ENCODE measurements at regions not wholly inside any gene's neighbourhood (a gene's known extent, or its start where the extent isn't known, plus 50 kb on each side); places are given as distances from the start of the nearest gene placed in this dataset.
A peak's percentile ranks its signal among the peaks of the same experiment; 100 is the strongest.

DNA sequence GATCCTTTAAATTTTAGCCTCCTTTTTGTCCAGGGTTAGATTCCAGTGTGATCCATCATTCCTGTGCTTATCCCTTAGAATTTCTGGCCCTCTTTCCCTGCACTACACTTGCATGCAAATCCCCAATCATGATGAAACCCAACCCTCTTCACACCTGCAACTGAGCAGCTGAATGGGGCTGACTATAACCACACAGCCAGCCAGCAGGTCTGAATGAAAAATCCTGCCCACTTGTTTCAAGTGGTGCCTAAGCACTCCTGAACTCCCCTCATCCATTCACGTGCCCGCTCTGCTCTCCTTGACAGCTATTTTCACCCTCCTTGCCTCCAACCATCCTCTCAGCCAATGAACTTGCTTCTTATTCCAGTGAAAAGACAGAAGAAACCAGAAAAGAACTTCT lies 80.5 kb upstream of the AFF3 start:
- DNase-seq (no peak), ATAC-seq (no peak)

DNA sequence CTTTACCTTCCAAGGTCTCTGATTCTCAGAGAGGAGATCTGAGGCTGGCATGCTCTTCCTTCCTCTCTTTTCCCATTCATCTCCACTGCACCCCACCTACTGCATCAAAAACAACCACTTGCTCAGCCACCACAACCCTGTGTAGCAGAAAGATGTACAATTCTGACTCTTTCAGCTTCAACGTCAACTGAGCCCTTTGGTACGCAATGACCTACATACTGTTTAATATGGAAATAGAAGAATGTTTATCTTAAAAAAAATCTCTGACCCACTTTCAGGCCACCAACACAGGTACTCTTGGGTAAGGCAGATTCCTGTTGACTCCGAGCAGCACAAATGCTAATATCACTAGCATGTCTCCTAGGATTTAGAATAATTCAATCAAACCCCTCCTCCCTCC lies 76.2 kb upstream of the AFF3 start:
- ATAC-seq (no peak), DNase-seq (no peak)

DNA sequence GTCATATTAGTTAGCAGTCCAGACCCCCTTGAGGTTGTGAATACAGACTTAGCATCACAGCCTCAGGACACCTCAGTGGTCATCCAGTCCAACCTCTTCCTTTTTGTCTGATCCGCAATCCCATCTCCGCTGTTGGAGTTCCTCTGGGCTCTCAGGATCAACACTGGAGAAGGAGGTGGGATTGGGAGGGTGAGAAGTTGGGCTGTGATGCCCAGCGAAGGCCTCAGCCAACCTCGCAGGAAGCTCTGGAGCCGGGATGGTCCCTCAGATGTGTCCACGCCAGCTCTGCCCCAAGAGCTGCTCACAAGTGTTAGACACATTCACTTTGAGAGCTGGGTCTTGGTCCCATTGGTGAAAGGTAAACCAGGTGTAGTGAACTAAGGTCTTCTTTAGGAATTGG lies 74.9 kb upstream of the AFF3 start:
- no peak for DNase-seq
- ATAC-seq, result no peak

DNA sequence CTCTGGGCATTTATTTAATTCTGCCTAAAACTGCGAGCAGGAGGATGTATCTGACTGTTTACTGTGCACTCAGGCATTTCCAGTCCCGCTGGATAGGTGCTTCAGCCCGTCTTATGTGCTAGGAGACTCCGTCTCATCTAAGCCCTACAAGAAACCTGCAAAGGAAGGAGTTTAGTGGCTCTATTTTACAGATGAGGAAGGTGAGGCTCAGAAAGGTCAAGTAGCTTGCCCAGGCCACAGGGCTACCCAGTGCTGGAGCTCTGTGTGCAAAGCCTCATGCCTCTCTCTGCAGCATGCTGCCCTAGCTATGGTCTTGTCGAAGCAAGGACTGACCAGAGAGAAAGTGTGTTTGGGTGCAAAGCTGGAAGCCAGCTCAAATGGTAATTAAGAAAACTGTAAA lies 73.6 kb upstream of the AFF3 start:
- DNase-seq (no peak), ATAC-seq (no peak)

DNA sequence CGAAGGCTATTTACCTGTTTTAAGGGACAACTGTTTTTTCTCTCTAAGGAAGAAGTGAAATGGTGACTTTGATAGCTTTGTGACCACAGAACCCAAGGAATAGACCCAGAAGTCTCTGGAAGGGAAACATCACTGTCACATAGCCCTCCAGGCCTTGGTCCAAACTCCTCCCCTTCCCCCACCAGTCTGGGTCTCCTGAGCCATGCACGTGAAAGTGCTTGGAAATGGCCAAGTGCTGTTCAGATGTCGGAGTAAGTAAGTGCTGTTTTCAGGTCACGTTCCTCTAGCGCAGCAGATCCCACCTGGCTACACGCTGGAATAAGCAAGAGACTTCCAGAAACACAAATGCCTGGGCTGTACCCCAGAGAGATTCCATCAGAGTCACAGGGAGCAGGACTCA lies 73.0 kb upstream of the AFF3 start:
- no peak for ATAC-seq
- no peak for DNase-seq

DNA sequence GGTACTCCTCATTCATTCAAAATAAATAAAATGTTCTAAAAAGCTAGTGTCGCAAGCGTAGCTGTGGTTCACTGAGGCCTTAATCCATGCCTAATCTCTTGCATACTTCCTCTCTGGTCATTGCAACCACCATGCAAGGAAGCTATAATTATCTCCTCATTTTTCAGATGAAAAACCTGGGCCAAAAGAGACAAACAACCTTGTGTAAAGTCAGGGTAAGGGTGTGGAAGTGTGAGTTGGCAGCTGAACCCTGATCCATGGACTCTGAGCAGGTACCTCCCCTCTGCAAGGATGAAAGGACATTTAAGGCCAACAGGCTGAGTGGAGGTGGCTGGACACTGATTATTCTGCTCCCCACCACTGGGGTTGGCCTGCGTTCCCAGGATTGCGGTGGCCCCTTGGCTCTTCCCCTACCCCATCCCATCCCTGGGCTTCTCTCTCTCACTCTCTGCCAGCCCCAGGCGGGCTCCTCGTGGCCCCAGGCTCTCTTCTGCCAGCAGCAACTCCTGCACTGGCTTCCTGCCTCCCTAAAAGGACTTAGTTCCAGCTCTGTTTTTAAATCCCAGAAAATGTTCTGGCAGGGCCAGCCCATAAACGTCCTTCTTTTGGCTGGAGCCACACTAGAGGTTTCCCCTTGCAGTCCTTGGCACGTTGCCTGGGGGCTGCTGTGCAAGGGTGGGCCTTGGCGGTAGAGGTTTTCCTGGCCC lies 72.0 kb upstream of the AFF3 start:
- ATAC-seq, result no peak
- DNase-seq, result no peak

DNA sequence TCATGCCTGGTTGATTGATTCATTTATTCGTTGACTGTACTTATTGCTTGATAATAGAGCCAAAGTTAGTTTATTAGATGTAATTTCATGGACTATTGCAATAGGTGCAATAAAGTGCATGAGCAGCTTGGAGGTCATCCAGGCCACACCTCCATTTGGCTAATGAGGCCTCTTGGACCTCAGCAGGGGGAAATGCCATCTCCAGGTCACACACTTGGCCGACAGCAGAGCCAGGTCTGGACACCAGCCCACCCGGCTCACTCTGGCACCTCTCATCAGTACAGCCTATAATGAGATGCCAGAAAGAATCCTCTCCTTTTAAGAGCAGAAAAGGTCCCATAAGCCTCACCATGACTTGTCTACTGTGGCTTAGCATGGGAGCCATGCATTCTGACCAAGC lies 71.2 kb upstream of the AFF3 start:
- ATAC-seq (no peak), DNase-seq (no peak)

DNA sequence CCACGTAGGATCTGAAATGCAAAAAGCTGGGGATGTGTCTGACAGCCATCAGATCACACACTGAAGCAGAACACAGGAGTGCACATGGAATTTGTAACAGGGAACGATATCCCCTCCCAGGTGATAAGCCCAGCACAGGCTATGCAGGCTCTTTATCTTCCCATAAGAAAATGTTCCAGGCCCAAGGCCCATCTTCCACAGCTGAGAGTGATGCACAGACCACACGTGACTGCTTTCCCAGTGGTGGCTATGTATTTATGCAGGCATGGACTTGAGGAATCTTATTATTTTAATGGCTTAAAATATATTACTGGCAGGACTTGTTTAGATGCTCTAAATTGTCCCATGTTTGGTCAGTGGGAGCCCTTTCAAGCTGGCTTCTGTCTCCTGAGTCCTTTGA lies 70.5 kb upstream of the AFF3 start:
- DNase-seq (no peak), ATAC-seq (no peak)

DNA sequence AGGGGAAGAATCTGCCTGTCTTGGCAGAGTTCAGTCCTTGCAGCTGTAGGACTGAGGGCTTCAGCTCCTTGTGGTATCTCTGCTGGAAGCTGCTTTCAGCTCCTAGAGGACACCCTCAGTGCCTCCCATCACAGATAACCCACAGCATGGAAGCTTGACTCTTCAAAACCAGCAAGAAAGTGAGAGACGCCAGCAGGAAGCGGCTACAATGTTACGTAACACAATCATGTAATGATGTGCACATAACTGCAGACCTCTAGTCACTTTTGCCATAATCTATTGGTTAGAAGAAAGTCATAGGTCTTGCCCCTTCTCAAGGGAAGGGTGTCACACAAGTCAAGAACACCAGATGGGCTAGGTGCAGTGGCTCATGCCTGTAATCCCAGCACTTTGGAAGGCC lies 69.1 kb upstream of the AFF3 start:
- DNase-seq (no peak), ATAC-seq (no peak)

DNA sequence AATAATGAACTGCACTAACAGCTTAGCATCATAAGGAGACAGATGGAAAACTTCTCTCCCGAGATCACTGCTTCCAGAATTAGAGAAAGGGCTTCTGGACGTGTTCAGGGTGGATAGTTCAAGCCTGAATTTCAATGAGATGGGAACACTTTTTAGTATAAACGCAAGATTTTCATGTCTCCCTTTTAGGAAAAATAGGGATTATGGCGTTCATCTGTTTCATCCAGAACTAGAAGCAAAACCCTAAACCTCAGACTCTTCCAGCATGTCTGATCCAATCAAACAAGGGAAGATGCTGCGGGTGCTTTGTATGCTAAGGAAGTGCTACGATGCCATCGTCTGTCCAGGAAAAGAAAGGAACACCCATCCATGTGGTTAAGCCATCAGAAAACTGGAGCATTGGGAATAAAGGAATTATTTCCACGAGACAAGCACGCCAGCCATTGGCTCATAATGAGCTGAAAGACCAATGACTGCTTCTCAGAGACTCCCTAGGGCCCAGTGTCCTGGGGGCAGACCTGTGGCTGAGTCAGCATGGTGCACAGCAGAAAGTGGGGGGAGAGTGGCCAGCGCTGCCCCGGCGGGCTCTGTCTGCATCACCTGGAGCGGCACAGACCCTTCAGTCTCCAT lies 65.9 kb upstream of the AFF3 start:
- no peak for DNase-seq
- ATAC-seq, result no peak

DNA sequence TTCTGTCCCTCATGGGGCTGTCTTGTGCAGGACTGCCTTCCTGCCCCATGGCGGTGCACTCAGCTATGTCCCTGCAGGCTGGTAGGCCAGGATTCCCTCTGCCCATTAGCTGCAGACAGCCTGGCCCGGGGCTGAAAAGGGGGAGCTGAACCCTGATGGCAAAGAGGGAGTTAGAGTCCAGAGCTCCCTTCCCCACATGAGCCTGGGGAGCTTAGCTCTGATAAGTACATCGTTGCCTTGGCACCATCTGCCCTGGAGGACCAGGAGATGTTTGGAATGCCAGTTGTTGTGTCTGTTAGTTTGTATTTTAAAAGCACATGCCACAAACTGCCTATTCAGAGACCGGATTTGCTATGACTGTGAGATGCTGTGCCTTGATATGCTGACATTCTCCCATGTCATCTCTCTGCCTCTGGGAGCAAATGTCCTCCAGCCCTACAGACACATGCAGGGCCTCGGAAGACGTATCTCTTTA lies 65.1 kb upstream of the AFF3 start:
- ATAC-seq (no peak), DNase-seq (no peak)

DNA sequence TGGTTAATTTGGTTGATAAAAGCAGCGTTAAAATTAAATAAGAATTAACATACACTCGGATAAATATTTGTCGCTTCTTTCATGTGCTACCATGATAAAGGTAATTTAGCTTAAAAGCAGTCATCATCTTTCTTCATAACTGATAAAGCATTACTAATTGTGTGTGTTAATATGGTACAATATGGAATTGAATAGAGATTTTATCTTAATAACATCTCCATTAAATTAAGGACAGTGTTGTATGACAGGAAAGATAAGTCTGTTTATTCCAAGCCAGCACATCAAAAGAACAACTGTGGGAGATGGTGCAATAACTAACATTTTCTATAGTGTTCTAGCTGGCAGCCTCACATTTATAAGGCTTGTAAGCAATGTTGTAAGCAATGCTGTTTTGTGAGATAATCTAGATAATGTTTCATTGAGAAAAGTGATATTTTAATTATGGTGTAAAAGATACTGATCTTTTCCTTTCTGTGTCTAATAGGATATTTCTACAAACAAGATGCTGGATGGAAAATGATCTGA lies 64.4 kb upstream of the AFF3 start:
- ATAC-seq, result no peak
- no peak for DNase-seq

DNA sequence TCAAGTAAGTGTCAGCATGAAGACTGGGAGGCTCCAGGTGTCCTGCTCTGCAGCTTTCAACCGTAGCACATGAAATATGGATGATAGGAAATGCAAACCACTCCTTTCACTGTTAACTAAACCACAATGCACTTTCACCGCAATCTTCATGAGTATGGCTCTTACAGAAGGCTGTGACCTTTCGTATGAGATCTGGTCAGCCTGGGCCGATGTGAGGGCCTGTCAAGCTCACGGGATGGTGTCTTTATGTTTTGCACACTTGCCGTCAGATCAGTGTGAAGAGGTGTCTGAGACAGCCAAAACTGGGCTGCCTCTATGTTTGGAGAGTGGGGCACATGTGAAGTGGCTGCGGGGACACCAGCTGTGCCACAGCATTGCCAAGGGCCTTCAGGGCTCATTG lies 62.8 kb upstream of the AFF3 start:
- DNase-seq (no peak), ATAC-seq (peak; percentile 46)

DNA sequence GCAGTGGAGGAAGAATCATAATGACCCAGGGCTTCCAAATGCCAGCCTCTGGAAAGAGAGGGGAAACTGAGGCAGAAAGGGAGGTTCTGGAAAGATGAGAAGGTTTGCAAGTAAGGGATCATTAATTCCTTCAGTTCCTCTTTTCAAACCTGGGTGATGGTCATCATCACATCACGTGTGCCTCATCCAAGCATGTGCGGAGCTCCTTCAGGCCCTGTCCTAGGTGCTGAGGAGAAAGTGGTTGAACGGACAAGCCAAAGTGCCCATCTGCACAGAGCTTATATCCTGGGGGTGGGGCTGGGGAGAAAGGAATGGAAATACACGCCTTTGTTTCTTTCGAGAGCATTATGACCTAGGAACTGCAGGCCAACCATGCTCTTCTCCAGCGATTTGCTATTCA lies 60.2 kb upstream of the AFF3 start:
- no peak for ATAC-seq

DNA sequence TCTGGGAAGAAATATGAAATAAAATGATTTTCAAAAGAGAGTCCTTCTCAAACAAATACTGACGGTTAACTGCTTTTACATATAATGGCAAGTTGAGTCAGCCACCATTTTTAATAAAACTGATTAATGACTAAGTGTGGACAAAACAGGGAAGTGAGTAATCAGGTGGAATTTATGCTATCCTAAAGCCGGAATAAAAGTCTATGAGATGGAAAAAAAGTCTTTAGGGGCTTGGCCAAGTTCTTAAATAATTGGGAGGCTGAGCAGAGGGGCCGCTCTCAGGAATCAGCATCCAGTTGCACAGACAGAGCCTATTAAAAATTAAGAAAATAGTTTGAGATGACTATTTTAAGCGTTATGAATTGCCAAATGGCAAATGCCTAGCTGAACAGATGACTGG lies 58.6 kb upstream of the AFF3 start:
- ATAC-seq (no peak), DNase-seq (no peak)

More for the DNA sequence above, 60.2 kb upstream of the AFF3 start:
- DNase-seq, result no peak

DNA sequence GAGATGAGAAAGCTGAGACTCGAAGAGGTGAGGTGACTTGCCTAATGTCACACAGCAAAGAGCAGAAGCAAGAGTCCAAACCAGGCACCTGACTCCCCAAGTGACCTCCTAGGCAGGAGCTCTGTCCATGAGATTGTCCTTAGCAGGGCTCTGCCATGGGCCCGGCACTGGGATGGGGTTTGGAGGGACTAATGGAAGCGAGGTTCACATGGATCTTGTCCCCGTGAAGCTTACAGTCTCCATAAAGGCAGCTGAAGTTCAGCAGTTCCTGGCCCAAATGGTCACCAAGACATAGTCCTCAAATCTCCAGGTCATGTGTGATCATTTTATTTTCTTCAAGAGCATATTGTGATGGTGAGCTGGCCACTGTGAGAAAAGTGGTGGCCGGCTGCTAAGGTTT lies 57.0 kb upstream of the AFF3 start:
- no peak for DNase-seq
- no peak for ATAC-seq

DNA sequence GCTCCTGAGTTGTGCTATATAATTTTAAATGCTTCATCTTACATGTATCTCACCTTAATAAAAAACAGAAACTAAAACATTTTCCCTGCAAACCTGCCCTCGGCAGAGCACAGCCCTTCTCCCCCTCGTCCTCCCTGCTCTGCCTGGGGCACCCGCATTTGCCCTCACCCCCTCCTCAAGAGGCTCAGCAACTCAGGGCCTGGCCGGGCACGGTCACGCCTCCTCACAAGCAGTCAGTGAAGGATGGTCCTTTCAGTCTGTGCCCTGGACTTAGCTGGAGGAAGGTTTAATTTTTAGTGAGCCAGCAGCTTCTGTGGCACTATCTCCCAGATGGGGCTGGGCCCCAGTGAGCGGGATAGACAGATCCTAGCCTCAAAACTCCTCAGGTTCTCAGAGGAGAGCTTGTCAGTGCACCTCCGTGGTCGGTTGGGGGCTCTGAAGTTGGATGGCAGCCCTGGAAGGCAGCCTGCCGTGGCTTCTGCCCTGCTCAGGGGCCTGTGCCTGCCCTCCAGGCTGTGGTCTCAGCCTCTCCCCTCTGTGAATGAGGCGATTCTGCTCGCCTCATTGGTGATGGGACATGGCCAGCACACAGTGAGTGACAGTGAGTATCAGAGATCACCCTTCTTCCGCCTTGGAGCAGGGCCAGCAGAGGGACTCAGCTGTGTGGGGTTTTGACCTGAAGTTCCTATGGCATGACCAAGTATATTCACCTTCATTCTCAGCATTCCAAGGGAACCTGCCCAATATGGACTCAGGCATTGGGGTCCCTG lies 56.3 kb upstream of the AFF3 start:
- DNase-seq (no peak), ATAC-seq (no peak)

DNA sequence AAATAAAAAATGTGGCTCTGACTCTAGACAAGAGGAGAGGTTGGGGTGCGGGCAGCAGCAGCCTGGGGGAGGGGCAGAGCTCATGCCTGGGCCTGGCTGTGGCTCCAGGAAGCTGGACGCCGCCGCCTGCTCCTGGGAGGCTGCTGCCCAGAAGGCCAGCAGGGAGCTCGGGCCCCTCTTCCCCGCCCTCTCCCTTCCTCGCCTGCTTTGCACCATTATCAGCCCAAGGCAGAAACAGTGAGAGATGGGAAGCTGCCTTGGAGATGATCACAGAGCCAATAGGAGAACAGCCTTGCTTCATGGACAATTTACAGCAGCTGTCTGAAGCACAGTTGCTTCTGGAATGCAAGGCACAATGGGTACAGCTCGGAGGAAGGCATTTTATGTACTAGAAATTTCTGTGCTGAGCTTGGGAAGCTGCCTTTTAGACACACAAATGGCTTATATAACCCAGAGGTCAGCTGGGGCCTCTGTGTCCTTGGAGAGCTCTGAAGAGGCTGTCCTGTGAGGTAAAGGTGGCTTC lies 55.3 kb upstream of the AFF3 start:
- ATAC-seq (no peak), DNase-seq (no peak)

DNA sequence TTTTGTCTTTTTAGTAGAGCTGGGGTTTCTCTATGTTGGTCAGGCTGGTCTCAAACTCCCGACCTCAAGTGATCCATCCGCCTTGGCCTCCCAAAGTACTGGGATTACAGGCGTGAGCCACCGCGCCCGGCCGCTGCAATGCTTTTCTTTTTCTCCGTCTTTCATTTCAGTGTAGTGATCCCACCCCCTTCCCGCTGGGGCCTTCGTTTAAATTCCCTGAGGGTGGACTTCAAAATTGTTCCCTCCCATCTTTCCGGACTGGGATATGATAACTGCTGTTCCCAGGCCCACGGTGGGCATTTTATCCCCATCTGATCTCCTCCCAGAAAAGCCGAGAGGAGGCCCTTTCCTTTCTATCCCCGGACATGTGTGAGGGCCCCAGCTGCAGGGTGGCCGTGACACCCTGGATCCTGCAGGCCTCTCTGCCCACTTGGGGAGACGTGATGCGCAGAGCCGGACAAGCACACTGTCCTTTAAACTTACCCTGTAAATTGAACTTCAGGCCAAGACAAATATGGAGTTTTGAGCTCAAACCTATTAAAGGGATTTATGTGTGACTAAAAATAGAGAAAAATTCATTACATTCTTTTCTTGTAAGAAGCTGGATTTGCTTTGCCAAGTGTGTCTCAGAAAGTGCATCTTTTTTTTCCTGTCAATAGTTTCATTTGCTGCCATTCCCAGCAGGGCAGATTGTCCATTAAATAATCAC lies 54.5 kb upstream of the AFF3 start:
- ATAC-seq (no peak), DNase-seq (no peak)

DNA sequence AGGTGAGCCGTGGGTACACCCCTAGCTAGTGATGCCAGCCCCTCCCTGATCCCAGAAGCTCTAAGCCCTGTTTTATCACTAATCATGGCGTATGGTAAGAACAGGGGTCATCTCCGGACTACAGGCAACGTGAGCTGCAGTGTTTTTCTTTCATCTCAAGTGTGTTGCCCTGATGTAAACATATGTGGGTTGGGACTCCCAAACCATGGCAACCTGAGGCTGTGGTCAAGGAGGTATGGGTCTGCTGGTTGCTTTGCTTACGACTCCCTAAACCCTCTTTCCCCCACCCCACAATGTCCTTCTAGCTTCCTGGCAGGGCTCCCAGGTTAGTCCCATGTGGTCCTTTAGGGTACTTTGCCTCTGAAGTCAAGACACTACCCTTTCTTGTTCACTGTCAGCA lies 53.6 kb upstream of the AFF3 start:
- DNase-seq, result no peak
- no peak for ATAC-seq

DNA sequence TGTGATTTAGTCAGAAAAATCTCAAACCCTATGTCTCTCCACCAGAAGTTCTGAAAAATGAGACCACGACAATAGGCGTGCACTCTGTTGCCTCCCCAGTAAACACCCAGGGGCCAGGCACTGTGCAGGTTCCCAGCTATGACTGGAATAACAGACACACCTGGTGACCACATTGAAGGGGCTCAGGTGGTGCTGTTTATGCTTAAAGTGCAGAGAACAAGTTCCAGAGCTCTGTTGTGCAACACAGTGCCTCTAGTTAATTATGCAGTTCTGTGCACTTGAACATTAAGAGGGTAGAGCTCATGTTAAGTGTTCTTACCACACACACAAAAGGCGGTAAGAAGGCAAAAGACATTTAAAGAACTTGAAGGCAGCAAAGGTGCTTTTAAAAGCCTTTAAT lies 52.6 kb upstream of the AFF3 start:
- no peak for DNase-seq
- ATAC-seq, result no peak

DNA sequence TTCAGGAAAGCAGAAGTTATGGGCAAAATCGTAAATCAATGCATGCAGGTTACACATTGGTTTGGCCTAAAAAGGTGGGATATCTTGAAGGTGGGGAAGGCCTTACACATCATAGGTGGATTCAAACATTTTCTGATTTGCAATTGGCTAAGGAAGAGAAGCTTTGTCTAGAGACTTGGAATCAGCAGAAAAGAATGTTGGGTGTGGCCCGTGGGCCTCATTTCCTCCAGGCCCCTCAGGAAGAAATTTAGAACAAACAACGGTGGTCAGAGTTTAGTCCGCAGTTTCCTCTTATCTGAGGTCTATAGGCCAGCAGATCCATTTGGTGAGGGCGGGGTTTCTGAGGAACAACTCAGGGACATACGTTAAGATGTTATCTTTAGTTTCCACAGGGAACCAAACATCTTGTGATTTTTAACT lies 50.9 kb upstream of the AFF3 start:
- DNase-seq (no peak), ATAC-seq (no peak)
